ENCODE measurements at regions not wholly inside any gene's neighbourhood (a gene's known extent, or its start where the extent isn't known, plus 50 kb on each side); places are given as distances from the start of the nearest gene placed in this dataset.

DNA sequence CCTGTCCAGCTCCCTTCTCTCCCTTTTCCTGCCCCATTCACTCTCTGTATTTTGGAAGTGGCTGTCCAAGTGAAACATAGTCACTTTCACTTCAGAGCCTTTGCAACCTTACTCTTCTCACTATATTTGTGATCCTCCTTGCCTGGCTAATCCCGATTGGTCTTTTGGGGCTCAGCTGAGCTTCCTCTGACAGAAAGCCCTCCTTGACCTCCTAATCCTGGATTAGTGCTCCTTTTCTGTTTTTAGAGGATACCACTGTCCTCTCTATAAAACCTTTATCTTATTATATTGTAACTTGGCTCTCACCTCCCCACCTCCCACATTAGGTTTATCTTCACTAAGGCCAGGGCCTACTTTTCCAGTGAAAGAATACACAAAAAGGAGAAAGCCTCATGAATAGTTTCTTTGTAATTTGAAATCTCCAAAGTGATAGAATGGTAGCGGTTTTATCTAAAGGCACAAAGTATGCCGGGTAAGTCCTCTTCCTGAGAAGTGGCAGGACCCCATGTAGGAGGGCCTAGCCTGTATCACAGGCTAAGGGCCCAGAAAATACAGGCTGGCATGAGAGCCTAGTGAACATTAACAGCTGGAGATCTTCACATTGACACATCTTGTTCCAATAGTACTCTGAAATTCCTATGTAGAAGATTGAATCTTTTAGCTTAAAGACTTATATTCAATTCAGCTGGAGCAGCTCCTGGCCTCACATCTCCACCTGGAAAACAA lies 83.1 kb upstream of the GAREM1 start:
- no peak overlapping the region for H3K4me3 Mint-ChIP-seq
- no peaks in the 10 kb centered on the region for H3K36me3 Mint-ChIP-seq (ENCODE audit: low read depth)
- peaks cover 2% of the 10 kb centered on the region for H3K27me3 Mint-ChIP-seq
- intact Hi-C loops (cut with micrococcal nuclease) = loop anchor here (2.0 to 10.0 kb wide), 2 partner anchors 119 to 283 kb away; no protein-coding TSS in a partner anchor
- H3K27ac Mint-ChIP-seq = no peak overlapping the region
- no peaks in the 10 kb centered on the region for H3K4me1 Mint-ChIP-seq
- H3K9me3 Mint-ChIP-seq = no peaks in the 10 kb centered on the region
- DNase-seq = no peak

DNA sequence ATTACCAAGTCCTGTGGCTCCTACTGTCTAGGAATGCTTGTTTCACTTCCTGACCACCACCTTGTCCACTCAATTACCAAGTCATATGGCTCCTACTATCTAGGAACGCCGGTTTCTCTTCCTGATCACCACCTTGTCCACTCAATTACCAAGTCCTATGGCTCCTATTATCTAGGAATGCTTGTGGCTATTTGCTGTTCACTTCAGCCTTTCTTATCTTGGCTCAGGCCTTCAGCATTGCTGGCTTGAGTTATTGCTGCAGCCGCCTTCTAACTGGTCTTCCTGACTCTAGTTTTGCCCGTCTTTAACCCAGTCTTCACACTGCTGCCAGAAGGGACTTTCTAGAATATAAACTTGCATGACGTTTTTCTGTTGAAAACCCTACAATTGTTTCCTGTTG lies 82.5 kb upstream of the GAREM1 start:
- H3K27me3 Mint-ChIP-seq = peaks cover 2% of the 10 kb centered on the region
- intact Hi-C loops (cut with micrococcal nuclease) = loop anchor here (2.0 to 10.0 kb wide), 2 partner anchors 118 to 282 kb away; no protein-coding TSS in a partner anchor
- H3K4me3 Mint-ChIP-seq = no peak overlapping the region
- no peak for DNase-seq
- H3K27ac Mint-ChIP-seq = no peak overlapping the region
- H3K4me1 Mint-ChIP-seq = no peaks in the 10 kb centered on the region
- H3K9me3 Mint-ChIP-seq = no peaks in the 10 kb centered on the region
- H3K36me3 Mint-ChIP-seq (ENCODE audit: low read depth) = no peaks in the 10 kb centered on the region

DNA sequence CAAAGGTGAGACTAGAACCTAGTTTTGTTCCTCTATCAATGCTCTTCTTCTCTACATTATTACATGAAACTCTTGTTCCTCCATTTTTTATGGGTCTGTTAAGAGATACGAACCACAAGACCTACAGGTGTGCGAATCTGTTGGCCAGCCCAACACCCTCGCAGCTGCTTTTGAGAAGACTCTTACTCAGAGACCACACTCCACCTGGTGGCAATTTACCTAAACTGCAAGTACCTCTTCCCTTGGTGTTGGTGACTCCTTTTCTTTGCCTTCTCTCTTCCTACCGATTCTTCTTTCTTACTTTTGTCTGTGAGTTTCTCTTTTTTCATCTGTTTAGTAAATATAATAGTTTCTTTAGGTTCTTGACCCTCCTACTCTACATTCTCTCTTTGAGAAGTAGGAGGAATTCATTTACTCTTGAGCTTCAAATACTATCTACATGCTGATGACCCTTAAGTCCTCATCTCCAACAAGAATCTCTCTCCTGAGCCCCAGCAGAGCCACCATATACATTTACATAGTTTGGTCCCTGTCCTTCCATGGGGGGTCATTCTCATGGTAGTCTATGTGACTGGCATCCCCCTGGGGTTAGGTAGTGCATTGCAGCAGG lies 81.8 kb upstream of the GAREM1 start:
- Mint-ChIP-seq H3K4me3 (no peak overlapping the region), H3K27ac (no peak overlapping the region), H3K27me3 (peaks cover 2% of the 10 kb centered on the region), H3K4me1 (no peaks in the 10 kb centered on the region), H3K36me3 (ENCODE audit: low read depth) (no peaks in the 10 kb centered on the region), H3K9me3 (no peaks in the 10 kb centered on the region)
- peak; percentile 87 for DNase-seq
- intact Hi-C loops (cut with micrococcal nuclease) = loop anchor here (1.0 to 10.0 kb wide), 3 partner anchors 118 to 394 kb away; no protein-coding TSS in a partner anchor

DNA sequence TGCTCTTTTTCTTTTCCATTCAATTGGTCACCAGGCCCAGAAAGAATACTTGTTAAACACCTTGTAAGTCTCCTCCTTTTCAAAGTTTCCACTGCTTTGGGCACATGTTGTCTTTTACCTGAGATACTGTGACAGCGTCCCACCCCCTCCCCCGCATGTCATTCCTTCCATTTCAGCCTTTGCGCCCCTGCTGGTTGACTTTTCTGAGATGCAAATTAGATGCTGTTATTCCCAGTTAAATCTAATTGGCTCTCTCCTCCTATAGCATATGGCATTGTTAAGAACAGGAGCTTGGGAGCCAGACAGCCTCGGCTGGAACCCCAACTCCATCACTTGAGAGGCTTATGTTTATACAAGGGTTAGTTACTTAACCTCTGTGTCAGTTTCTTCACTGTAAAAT lies 80.3 kb upstream of the GAREM1 start:
- Mint-ChIP-seq H3K9me3 (no peaks in the 10 kb centered on the region), H3K4me3 (no peak overlapping the region), H3K4me1 (no peaks in the 10 kb centered on the region), H3K36me3 (ENCODE audit: low read depth) (no peaks in the 10 kb centered on the region), H3K27ac (no peak overlapping the region), H3K27me3 (peaks cover 2% of the 10 kb centered on the region)
- DNase-seq = peak; percentile 9
- intact Hi-C loops (cut with micrococcal nuclease) = loop anchor here (10.0 kb wide), 1 partner anchor 116 kb away; no protein-coding TSS in a partner anchor

DNA sequence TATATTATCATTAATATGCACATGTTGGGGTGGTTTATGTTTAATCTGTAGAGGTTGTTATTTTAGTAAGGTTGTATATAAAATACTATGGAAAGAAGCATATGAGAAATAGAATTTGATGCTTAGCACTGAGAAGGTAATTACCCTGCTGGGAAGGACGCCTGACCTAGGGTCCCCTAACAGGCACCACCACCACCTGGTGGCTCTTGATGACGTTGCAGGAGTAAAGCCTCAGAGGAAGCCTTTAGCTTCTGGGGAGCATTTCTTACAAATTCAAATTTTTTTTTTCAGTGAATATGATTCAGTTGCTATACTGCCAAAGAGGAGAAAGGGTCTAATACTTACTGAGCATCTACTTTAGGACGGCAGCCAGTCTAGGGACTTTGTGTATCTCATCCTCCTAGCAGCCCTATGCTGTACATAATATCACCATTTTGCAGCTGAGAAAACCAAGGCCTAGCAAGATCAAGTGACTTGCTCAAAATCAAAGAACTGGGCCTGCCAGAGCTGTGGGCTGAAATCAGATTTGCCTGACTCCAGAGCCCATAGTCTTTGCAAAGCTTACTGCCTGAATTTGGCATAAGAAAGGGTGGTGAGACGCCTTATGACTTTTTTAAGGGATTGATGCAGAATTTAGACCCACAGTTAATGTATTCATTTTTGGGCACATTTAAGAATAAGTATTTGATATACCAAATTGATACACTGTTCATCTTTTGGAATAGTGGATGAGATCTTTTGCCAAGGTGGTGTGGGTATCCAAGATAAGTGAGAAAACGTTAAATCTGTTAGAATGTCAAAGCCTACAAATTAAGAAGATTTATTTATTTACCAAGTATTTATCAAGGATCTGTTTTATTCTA lies 78.8 kb upstream of the GAREM1 start:
- Mint-ChIP-seq H3K27ac (no peak overlapping the region), H3K4me3 (no peak overlapping the region), H3K4me1 (no peaks in the 10 kb centered on the region), H3K36me3 (ENCODE audit: low read depth) (no peaks in the 10 kb centered on the region), H3K9me3 (no peaks in the 10 kb centered on the region), H3K27me3 (peaks cover 5% of the 10 kb centered on the region)
- intact Hi-C loops (cut with micrococcal nuclease) = loop anchor here (10.0 kb wide), 1 partner anchor 115 kb away; no protein-coding TSS in a partner anchor
- DNase-seq = peak; percentile 77

DNA sequence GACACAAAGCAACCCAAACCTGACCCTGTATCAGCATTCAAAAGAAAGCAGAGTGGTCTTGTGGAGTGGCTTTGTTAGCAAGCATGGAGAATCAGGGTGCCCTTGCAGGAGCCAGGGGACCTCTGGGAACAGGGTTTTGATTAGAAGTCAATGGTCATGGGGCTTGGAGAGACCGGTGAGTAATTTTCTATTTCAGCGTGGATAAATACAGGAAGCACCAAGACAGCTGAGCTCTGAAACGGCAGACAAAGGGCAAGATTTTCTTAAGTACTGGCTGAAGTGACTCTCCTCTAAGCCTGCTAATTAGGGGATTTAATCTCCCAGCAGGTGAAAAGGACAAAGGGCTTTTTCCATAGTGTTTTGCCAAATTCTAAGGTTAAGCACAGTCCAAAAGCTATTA lies 78.0 kb upstream of the GAREM1 start:
- Mint-ChIP-seq H3K27ac (no peak overlapping the region), H3K27me3 (peaks cover 5% of the 10 kb centered on the region), H3K4me1 (no peaks in the 10 kb centered on the region), H3K4me3 (no peak overlapping the region), H3K9me3 (no peaks in the 10 kb centered on the region), H3K36me3 (ENCODE audit: low read depth) (no peaks in the 10 kb centered on the region)
- intact Hi-C loops (cut with micrococcal nuclease) = no loop called here
- no peak for DNase-seq

DNA sequence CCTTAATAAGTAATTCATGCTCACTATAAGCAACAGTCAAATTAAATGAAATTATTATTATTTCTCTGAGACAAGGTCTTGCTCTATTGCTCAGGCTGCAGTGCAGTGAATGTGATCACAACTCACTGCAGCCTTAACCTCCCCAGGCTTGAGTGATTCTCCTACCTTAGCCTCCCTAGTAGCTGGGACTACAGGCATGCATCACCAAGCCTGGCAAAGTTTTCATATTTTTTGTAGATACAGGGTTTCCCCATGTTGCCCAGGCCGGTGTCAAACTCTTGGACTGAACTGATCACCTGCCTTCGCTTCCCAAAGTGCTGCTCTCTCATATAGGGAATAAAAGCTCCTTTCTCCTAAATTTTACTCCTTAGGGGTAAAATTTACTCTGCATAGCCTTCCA lies 74.9 kb upstream of the GAREM1 start:
- Mint-ChIP-seq H3K27me3 (peaks cover 7% of the 10 kb centered on the region), H3K4me1 (no peaks in the 10 kb centered on the region)

DNA sequence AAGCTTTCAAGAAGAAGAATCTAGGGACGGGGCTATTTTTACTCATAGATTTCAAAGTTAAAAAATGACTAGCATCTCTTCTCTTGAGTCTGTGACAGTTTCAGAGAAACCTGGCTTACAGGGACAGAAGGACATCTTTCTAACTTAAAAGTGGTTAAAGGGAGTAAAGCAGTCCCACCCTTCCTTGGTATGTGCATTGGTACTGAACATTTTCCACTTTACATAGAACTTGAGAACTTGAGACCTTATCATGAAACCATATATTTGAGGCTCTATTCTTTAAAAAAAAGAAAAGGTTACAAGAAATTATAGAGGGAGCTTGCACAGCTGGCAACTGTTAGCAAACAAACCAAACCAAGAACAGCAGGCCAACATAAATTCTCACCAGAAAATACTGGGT lies 73.4 kb upstream of the GAREM1 start:
- DNase-seq = no peak
- H3K27ac Mint-ChIP-seq = no peak overlapping the region
- no peaks in the 10 kb centered on the region for H3K4me1 Mint-ChIP-seq
- no peaks in the 10 kb centered on the region for H3K9me3 Mint-ChIP-seq
- no peaks in the 10 kb centered on the region for H3K36me3 Mint-ChIP-seq (ENCODE audit: low read depth)
- peaks cover 7% of the 10 kb centered on the region for H3K27me3 Mint-ChIP-seq
- intact Hi-C loops (cut with micrococcal nuclease) = no loop called here
- H3K4me3 Mint-ChIP-seq = no peak overlapping the region

More for the DNA sequence above, 74.9 kb upstream of the GAREM1 start:
- Mint-ChIP-seq H3K36me3 (ENCODE audit: low read depth) (no peaks in the 10 kb centered on the region), H3K9me3 (no peaks in the 10 kb centered on the region), H3K4me3 (no peak overlapping the region), H3K27ac (no peak overlapping the region)
- intact Hi-C loops (cut with micrococcal nuclease) = no loop called here
- DNase-seq = peak; percentile 8

DNA sequence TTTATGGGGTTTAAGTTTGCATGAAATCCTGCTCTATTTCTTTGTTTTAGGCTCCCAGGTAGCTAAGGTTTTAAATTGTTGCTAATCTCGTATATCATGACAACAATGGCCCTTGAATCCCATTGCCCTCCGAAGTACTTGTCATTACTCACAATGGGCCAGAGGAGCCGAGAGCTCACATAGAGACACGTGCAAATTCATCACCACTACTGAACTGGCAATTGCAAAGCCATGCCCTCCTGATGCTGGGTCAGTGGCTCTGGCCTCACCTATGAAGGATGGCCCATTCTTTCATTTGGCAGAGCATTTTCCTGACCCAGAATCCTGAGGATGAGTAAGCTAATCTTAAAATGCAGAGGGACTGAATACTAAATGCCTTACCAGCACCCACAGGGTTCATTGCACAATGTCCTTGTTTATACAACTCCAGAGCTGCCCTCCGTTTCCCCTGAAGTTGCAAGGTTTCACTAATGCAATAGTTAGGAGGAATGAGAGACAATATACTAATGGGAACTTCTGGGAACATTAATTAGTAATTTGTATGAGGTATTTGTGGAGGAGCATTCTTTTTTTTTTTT lies 71.6 kb upstream of the GAREM1 start:
- intact Hi-C loops (cut with micrococcal nuclease) = no loop called here
- peaks cover 7% of the 10 kb centered on the region for H3K27me3 Mint-ChIP-seq
- no peaks in the 10 kb centered on the region for H3K4me1 Mint-ChIP-seq
- no peak overlapping the region for H3K4me3 Mint-ChIP-seq
- H3K9me3 Mint-ChIP-seq = no peaks in the 10 kb centered on the region
- peak; percentile 41 for DNase-seq
- no peaks in the 10 kb centered on the region for H3K36me3 Mint-ChIP-seq (ENCODE audit: low read depth)
- H3K27ac Mint-ChIP-seq = no peak overlapping the region

DNA sequence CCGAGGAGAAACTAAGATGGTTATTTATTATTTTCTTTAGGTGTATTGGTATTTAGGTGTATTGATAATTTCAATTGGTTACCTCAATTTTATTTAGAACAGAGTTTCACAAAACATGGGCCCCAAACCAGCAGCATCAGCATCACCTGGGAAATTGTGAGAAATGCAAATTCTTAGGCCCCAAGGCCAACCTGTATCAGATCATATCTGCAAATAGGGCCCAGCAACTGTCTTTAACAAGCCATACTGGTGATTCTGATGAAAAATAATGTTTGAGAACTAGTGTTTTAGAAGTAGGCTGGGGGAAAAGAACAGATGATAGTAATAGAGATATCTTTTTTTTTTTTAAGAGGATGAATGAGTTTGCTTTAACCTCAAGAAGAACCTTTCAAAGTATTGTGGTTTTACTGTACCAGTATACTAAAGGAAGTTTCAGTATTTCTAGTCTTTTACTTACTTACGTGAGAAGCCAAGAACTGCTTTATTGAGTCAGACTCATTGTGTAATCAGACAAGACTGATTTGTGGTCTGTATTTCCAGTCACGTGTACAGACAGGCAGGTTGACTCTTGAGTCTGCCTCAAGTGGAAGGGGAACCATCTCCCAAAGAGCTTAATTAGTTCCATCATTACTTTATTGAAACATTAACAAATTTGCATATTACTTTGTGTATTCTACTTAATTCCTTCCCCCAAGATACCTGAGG lies 60.4 kb upstream of the GAREM1 start:
- peak; percentile 70 for DNase-seq
- Mint-ChIP-seq H3K27ac (no peak overlapping the region), H3K9me3 (no peaks in the 10 kb centered on the region), H3K4me1 (peaks cover 7% of the 10 kb centered on the region), H3K27me3 (peaks cover 21% of the 10 kb centered on the region), H3K4me3 (no peak overlapping the region), H3K36me3 (ENCODE audit: low read depth) (no peaks in the 10 kb centered on the region)
- intact Hi-C loops (cut with micrococcal nuclease) = loop anchor here (1.0 to 10.0 kb wide), 2 partner anchors 60 to 516 kb away; partner anchors contain the start of gene RNF125

DNA sequence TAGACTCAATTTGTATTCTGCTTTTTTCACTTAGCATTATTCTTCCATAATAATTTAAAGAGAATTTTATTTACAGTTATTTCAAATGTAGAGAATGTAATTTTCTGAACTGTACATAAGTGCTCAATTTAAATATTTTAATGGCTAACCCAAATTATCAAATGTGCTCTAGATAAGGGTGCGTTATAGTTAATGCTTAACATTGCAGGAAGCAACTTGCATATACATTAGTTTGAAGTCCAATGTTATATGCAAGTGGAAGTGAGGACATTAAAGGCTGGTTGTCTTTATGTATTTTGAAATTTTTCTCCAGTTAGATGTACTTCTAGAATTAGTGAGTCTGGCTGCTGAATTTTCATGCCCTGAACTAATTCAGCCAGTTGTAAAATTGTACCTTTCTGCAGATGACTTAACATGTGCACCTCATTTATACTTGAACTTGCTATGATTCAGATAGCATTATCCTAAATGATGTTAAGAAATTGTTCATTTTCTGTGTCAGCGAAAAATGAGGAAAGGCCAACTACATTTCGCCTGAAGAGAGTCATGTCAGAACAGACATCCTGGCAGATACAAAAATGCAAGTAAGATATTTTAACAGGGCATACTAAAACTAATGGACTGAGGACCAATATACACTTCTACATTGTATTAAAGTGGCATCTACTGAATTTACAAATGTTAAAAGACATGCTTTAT lies 59.2 kb upstream of the GAREM1 start:
- intact Hi-C loops (cut with micrococcal nuclease) = loop anchor here (10.0 kb wide), 1 partner anchor 515 kb away; the partner anchor contains the start of gene RNF125
- no peak overlapping the region for H3K27ac Mint-ChIP-seq

DNA sequence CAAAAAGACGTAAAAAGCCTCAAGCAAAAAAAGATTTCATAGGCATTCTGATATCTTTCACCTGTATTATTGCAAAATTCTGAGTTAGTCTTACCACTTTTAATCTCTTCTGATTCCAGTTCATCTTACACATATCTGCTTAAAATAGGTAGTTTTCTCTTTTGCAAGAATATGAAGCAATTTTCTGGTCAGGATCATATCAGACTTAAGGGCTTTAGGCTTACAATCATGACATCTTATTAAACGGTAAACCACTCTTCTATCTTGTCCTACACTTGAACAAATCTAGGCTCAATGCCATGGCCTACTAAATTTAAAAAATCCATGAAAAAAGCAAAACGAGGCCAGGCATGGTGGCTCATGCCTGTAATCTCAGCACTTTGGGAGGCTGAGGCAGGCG lies 50.1 kb upstream of the GAREM1 start:
- H3K36me3 Mint-ChIP-seq (ENCODE audit: low read depth) = no peaks in the 10 kb centered on the region
- intact Hi-C loops (cut with micrococcal nuclease) = no loop called here
- H3K4me1 Mint-ChIP-seq = no peaks in the 10 kb centered on the region
- no peaks in the 10 kb centered on the region for H3K9me3 Mint-ChIP-seq
- peaks cover 10% of the 10 kb centered on the region for H3K27me3 Mint-ChIP-seq
- H3K27ac Mint-ChIP-seq = no peak overlapping the region
- no peak for DNase-seq
- H3K4me3 Mint-ChIP-seq = no peak overlapping the region

More for the DNA sequence above, 59.2 kb upstream of the GAREM1 start:
- Mint-ChIP-seq H3K36me3 (ENCODE audit: low read depth) (no peaks in the 10 kb centered on the region), H3K4me1 (peaks cover 7% of the 10 kb centered on the region), H3K9me3 (no peaks in the 10 kb centered on the region), H3K4me3 (no peak overlapping the region), H3K27me3 (peaks cover 21% of the 10 kb centered on the region)
- DNase-seq = no peak
